Glutamatergic neuron (in vitro differentiated cells): ENCODE measurements at regions not wholly inside any gene's neighbourhood (a gene's known extent, or its start where the extent isn't known, plus 50 kb on each side); places are given as distances from the start of the nearest gene placed in this dataset.

Source experiments
- DNase-seq: peaks from one replicate; pipeline ENCODE4 v3.0.0; 2022
- H3K27ac Mint-ChIP-seq: one replicate; pipeline ENCODE4 v1.8.0; 2020; ENCODE audit warnings: mild to moderate bottlenecking, mixed read lengths, inconsistent platforms; ENCODE audit not compliant: unreplicated experiment
- H3K27me3 Mint-ChIP-seq: one replicate; pipeline ENCODE4 v1.8.0; 2020; ENCODE audit warnings: mild to moderate bottlenecking, moderate library complexity, mixed read lengths, inconsistent platforms; ENCODE audit not compliant: unreplicated experiment
- H3K36me3 Mint-ChIP-seq: one replicate; pipeline ENCODE4 v1.8.0; 2020; ENCODE audit warnings: mild to moderate bottlenecking, mixed read lengths, inconsistent platforms; ENCODE audit not compliant: unreplicated experiment
- H3K4me1 Mint-ChIP-seq: one replicate; pipeline ENCODE4 v1.8.0; 2020; ENCODE audit warnings: mild to moderate bottlenecking, low read depth, mixed read lengths, inconsistent platforms; ENCODE audit not compliant: unreplicated experiment
- H3K4me3 Mint-ChIP-seq: one replicate; pipeline ENCODE4 v1.8.0; 2020; ENCODE audit warnings: mild to moderate bottlenecking, mixed read lengths, inconsistent platforms; ENCODE audit not compliant: unreplicated experiment
- H3K9me3 Mint-ChIP-seq: one replicate; pipeline ENCODE4 v1.8.0; 2020; ENCODE audit warnings: mild to moderate bottlenecking, moderate library complexity, mixed read lengths, inconsistent platforms; ENCODE audit not compliant: unreplicated experiment
- TF ChIP-seq, protein P1 (sequence below): fragments of 200-600 bp; sonication (generic); IDR thresholded peaks from one replicate; pipeline ENCODE4 v1.5.0; 2021; ENCODE audit not compliant: partially characterized antibody, unreplicated experiment

DNA sequence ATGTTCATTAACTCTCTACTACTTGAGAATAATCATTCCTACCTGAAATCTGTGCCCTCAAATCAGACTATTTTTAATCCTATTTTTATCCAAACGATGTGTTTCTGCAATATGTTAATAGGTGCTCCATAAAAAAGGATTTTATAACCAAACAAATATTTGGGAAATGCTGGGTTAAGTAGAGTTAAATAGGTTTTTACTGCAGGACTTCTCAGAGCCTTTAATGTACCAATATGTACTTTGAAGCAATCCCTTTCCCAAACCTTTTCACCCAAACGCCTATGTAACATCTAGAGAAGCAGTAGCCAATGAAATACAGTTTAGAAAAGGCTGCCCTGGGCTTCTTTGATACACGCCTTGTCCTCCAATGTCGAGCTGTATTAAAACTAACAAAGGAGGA, 182.5 kb downstream of the SP3 start:
- H3K27me3 Mint-ChIP-seq = no peaks in the 10 kb centered on the region
- no peak overlapping the region for H3K27ac Mint-ChIP-seq
- TF ChIP-seq, protein P1, sequence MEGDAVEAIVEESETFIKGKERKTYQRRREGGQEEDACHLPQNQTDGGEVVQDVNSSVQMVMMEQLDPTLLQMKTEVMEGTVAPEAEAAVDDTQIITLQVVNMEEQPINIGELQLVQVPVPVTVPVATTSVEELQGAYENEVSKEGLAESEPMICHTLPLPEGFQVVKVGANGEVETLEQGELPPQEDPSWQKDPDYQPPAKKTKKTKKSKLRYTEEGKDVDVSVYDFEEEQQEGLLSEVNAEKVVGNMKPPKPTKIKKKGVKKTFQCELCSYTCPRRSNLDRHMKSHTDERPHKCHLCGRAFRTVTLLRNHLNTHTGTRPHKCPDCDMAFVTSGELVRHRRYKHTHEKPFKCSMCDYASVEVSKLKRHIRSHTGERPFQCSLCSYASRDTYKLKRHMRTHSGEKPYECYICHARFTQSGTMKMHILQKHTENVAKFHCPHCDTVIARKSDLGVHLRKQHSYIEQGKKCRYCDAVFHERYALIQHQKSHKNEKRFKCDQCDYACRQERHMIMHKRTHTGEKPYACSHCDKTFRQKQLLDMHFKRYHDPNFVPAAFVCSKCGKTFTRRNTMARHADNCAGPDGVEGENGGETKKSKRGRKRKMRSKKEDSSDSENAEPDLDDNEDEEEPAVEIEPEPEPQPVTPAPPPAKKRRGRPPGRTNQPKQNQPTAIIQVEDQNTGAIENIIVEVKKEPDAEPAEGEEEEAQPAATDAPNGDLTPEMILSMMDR = no peak
- no peak for DNase-seq
- no peaks in the 10 kb centered on the region for H3K36me3 Mint-ChIP-seq
- H3K4me3 Mint-ChIP-seq = no peak overlapping the region
- H3K4me1 Mint-ChIP-seq = no peaks in the 10 kb centered on the region
- no peaks in the 10 kb centered on the region for H3K9me3 Mint-ChIP-seq

DNA sequence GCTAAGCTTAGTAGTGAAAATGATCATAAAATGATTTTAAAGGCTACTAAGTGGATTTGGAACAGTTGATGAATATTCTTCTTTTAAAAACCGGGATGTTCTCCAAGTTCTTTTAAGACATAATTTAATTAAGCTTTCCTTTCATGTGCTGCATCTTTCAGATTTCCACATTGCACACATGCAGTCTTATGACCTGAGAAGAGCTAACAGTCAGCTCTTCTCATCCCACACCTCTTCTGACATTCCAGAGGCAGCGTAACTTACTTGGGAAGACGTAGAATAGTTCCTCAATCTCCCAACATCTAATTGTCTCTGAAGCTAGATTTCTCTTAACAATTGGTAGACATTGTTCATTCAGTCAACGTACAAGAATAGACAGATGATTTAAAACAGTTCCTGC, 181.8 kb downstream of the SP3 start:
- Mint-ChIP-seq H3K27me3 (no peaks in the 10 kb centered on the region), H3K4me3 (no peak overlapping the region), H3K4me1 (no peaks in the 10 kb centered on the region), H3K36me3 (no peaks in the 10 kb centered on the region), H3K27ac (no peak overlapping the region), H3K9me3 (no peaks in the 10 kb centered on the region)
- TF ChIP-seq, protein P1 = no peak
- no peak for DNase-seq

DNA sequence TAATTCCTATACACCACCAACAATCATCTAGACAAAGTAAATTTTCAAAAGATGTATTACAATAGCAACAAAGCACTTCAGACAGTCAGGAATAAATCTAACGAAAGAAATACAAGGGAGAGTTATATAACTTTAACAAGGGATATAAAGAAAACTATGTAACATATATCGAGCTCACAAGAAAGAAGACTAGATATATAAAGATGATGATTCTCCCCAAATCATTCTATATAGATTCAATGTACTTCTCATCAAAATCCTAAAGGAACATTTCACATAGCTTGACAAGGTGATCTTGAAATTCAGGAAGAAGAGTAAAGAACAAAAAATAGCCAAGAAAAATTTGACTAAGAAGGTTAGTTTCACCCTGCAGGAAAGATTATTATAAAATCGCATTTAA, 179.4 kb downstream of the SP3 start:
- Mint-ChIP-seq H3K4me1 (no peaks in the 10 kb centered on the region), H3K27ac (no peak overlapping the region), H3K36me3 (no peaks in the 10 kb centered on the region), H3K27me3 (no peaks in the 10 kb centered on the region), H3K4me3 (no peak overlapping the region), H3K9me3 (no peaks in the 10 kb centered on the region)
- DNase-seq = no peak
- TF ChIP-seq, protein P1 = no peak

DNA sequence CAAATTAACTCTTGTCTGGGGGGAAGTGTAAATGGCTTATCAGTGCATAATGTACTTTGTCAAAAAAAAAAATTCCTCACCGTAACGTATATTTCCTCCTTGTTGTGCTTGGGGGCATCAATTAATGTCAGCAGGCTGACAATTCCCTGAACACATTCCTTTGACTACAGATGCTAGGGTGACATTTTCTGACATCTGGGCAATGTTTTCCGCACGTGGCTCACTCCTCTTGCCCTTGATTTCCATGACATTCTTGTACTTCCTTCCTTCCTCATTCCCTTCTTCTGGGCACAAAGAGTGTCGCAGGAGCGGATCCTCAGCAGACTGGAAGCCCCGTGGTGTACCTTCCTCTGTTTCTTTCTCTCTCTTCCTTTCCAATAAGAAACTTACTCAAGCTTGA, 173.7 kb downstream of the SP3 start:
- Mint-ChIP-seq H3K27me3 (no peaks in the 10 kb centered on the region), H3K9me3 (peaks cover 4% of the 10 kb centered on the region), H3K4me3 (no peak overlapping the region), H3K36me3 (no peaks in the 10 kb centered on the region), H3K4me1 (peaks cover 8% of the 10 kb centered on the region), H3K27ac (no peak overlapping the region)
- TF ChIP-seq, protein P1 = no peak
- DNase-seq = no peak

DNA sequence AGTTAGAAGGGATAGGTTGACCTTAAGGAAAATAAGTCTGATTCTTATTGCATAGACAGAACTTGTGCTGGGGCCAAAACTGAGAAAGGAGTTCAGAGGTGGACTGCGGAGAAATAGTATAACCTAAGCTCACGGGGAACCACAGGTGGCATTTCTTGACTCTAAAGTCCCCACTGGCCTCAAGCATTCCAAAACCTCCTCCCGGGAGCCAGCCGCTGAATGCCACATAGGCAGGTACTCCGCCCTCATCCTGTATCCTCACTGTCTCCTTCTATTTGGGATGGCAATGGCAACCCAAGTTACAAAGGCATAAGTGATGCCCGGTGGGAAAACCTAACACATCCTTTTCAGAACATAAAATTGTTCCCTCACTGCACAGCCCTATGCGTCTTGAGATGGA, 173.0 kb downstream of the SP3 start:
- H3K4me3 Mint-ChIP-seq = no peak overlapping the region
- TF ChIP-seq, protein P1 = no peak
- H3K4me1 Mint-ChIP-seq = peaks cover 8% of the 10 kb centered on the region
- no peak overlapping the region for H3K27ac Mint-ChIP-seq
- H3K27me3 Mint-ChIP-seq = no peaks in the 10 kb centered on the region
- H3K9me3 Mint-ChIP-seq = peaks cover 4% of the 10 kb centered on the region
- no peaks in the 10 kb centered on the region for H3K36me3 Mint-ChIP-seq
- no peak for DNase-seq
